Mucosa of rectum (tissue), 2 donors: ENCODE measurements at regions not wholly inside any gene's neighbourhood (a gene's known extent, or its start where the extent isn't known, plus 50 kb on each side); places are given as distances from the start of the nearest gene placed in this dataset.
A peak's percentile ranks its signal among the peaks of the same experiment; 100 is the strongest.

Source experiments
- H3K27ac ChIP-seq, 2 donors: one replicate each; pipeline ENCODE4 v1.7.0; 2013; ENCODE audit warnings: inconsistent platforms in 2 of 2, low read depth in 2 of 2, low read length in 2 of 2
- H3K27me3 ChIP-seq, 2 donors: one replicate each; pipeline ENCODE4 v1.7.0; 2013; ENCODE audit warnings: low read length in 2 of 2; ENCODE audit not compliant: control insufficient read depth in 2 of 2, insufficient read depth in 2 of 2
- H3K36me3 ChIP-seq, 2 donors: one replicate each; pipeline ENCODE4 v1.7.0; 2013; ENCODE audit warnings: low read length in 2 of 2; ENCODE audit not compliant: control insufficient read depth in 2 of 2, insufficient read depth in 2 of 2
- H3K4me1 ChIP-seq, 2 donors: one replicate each; pipeline ENCODE4 v1.7.0; 2013; ENCODE audit warnings: low read length in 2 of 2, mild to moderate bottlenecking in 1 of 2; ENCODE audit not compliant: control insufficient read depth in 2 of 2, insufficient read depth in 2 of 2
- H3K4me3 ChIP-seq, 2 donors: one replicate each; pipeline ENCODE4 v1.7.0; 2013; ENCODE audit warnings: low read length in 2 of 2
- H3K9ac ChIP-seq, 2 donors: one replicate each; pipeline ENCODE4 v1.7.0; 2013; ENCODE audit warnings: low read length in 2 of 2, low read depth in 1 of 2, mild to moderate bottlenecking in 1 of 2
- H3K9me3 ChIP-seq, 2 donors: one replicate each; pipeline ENCODE4 v1.7.0; 2013; ENCODE audit warnings: low read length in 2 of 2; ENCODE audit not compliant: control insufficient read depth in 2 of 2
- donor health status: healthy.
- donor health status: Normal muscosa, but diverticular disease.

DNA sequence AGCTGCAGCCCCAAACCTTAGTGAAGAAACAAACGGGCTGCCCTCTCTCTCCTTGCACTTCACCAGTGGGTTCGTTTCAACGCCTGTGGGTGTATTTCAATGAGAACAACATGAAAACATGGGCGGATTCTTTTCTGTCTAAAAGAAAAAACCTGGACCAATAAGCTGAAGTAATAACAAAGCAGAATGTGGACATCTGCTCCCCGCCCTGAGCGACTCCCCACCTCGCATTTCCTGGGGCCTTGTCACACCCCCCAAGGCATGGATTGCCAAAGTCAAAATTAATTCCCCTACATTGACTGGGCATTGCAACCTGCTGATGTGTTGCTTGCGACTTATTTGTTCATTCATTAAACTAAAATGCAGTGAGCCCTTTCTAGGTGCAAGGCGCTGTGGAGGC lies 142.9 kb downstream of the BCOR start:
- H3K36me3 ChIP-seq, result no peaks in the 10 kb centered on the region
- H3K9ac ChIP-seq, result no peak overlapping the region
- H3K4me1 ChIP-seq, result peaks cover 5 to 21% of the 10 kb centered on the region in 2 donors
- peaks cover 0 to 4% of the 10 kb centered on the region in 2 donors for H3K27me3 ChIP-seq
- H3K4me3 ChIP-seq, result no peak overlapping the region
- no peaks in the 10 kb centered on the region for H3K9me3 ChIP-seq
- peak overlapping the region; percentile 24 to 62 for H3K27ac ChIP-seq

DNA sequence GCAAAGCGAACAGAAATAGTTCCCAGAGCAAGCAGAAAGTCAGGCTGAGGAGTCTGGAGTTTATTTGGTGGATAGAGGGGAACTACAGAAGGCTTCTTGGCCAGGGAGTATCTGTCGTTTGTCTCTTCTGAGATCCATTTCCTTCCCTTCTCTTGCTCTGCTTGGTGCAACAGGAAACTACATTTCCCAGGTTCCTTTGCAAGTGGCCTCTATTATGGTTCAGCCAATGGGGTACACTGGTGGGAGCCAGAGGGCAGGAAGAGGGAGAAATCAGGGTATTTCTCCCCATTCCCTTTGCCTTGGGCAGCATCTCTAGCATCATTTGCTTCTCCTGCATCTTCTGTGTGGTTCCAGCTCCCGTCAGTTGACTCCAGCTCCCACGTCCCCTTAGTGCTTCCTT lies 142.1 kb downstream of the BCOR start:
- Histone ChIP-seq H3K36me3 (no peaks in the 10 kb centered on the region), H3K4me3 (no peak overlapping the region), H3K9me3 (no peaks in the 10 kb centered on the region), H3K27me3 (peaks cover 0 to 4% of the 10 kb centered on the region in 2 donors), H3K27ac (no peak overlapping the region), H3K4me1 (peaks cover 5 to 21% of the 10 kb centered on the region in 2 donors), H3K9ac (no peak overlapping the region)

DNA sequence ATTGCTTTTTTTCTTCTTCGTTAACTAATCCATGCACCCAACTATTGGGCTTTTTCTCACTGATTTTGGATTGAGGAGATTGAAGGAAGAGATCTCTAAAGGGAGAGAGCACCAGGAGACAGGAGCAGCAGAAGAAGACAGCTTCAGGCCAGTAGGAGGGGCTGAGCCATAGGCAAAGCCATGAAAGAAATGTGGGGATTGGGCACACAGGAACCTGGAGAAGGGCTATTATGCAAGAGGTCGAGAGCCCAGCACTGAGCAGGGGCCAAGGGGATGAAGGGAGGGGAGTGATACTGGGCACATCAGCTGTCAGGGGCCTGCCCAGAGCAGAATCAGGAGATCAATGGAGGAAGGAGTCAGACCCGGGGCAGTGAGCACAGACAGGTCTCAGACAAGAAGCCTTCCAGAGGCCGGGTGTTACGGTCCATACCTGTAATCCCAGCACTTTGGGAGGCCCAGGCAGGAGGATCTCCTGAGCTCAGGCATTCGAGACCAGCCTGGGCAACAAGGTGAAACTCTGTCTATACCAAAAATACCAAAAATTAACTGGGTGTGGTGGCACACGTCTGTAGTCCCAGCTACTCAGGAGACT lies 140.9 kb downstream of the BCOR start:
- no peaks in the 10 kb centered on the region for H3K9me3 ChIP-seq
- H3K9ac ChIP-seq, result no peak overlapping the region
- H3K27me3 ChIP-seq, result peaks cover 0 to 4% of the 10 kb centered on the region in 2 donors
- H3K27ac ChIP-seq, result no peak overlapping the region
- H3K36me3 ChIP-seq, result no peaks in the 10 kb centered on the region
- peaks cover 5 to 21% of the 10 kb centered on the region in 2 donors for H3K4me1 ChIP-seq
- H3K4me3 ChIP-seq, result no peak overlapping the region

DNA sequence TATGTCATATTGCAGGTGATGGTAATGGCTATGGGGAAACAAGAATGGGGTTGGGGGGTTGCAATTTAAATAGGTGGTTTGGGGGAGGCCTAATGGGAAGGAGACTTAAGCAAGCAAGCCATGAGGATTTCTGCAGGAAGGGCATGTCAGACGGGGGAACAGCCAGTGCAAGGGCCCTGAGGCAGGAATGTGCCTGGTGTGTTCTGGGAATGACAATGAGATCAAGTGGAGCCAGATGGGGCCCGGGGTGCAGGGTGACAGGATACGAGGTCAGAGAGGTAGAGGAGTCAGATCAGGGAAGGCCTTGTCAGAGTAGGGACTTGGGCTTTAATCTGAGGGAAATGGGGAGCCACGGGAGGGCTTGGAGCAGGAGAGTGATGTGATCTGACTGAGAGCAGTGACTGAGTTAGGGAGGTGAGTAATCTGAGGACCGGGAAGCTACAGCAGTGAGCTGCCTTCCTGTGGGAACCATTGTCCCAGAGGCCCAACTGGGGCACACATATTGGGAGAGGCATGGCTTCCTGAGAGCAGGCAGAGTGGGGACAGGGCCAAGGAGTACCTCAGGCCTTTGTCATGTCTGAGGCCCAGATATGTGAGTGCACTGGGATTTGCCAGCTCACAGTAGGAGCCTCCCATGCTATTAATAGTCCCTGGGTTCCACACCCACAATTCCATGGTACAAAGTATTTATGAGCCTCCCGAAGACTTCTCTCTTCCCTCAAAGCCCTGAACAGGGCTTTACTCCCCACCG lies 139.8 kb downstream of the BCOR start:
- peaks cover 0 to 2% of the 10 kb centered on the region in 2 donors for H3K27me3 ChIP-seq
- H3K9ac ChIP-seq, result no peak overlapping the region
- H3K9me3 ChIP-seq, result no peaks in the 10 kb centered on the region
- H3K4me1 ChIP-seq, result peaks cover 5 to 21% of the 10 kb centered on the region in 2 donors
- no peaks in the 10 kb centered on the region for H3K36me3 ChIP-seq
- no peak overlapping the region for H3K4me3 ChIP-seq
- H3K27ac ChIP-seq, result no peak overlapping the region

GRCh38 chrX:39958850-39959249 lies 138.9 kb downstream of the BCOR start:
- H3K9ac ChIP-seq, result no peak overlapping the region

GRCh38 chrX:39960219-39960618 lies 137.5 kb downstream of the BCOR start:
- no peak overlapping the region for H3K4me3 ChIP-seq
- H3K9me3 ChIP-seq, result peaks cover 0 to 2% of the 10 kb centered on the region in 2 donors
- H3K27ac ChIP-seq, result no peak overlapping the region
- peaks cover 0 to 2% of the 10 kb centered on the region in 2 donors for H3K27me3 ChIP-seq
- no peak overlapping the region for H3K9ac ChIP-seq
- peaks cover under 1 to 6% of the 10 kb centered on the region in 2 donors for H3K4me1 ChIP-seq
- no peaks in the 10 kb centered on the region for H3K36me3 ChIP-seq

More at GRCh38 chrX:39958850-39959249, 138.9 kb downstream of the BCOR start:
- no peaks in the 10 kb centered on the region for H3K9me3 ChIP-seq
- peaks cover 0 to 2% of the 10 kb centered on the region in 2 donors for H3K27me3 ChIP-seq
- H3K4me1 ChIP-seq, result peaks cover 5 to 19% of the 10 kb centered on the region in 2 donors
- no peak overlapping the region for H3K4me3 ChIP-seq
- no peak overlapping the region for H3K27ac ChIP-seq
- H3K36me3 ChIP-seq, result no peaks in the 10 kb centered on the region

- Histone ChIP-seq H3K27ac (no peak overlapping the region), H3K36me3 (no peaks in the 10 kb centered on the region), H3K4me3 (no peak overlapping the region), H3K9me3 (peaks cover 0 to 2% of the 10 kb centered on the region in 2 donors), H3K9ac (no peak overlapping the region), H3K27me3 (peaks cover 0 to 2% of the 10 kb centered on the region in 2 donors), H3K4me1 (peaks cover 0 to 4% of the 10 kb centered on the region in 2 donors)
Measured at GRCh38 chrX:39961441-39961840, 136.3 kb downstream of the BCOR start.

DNA sequence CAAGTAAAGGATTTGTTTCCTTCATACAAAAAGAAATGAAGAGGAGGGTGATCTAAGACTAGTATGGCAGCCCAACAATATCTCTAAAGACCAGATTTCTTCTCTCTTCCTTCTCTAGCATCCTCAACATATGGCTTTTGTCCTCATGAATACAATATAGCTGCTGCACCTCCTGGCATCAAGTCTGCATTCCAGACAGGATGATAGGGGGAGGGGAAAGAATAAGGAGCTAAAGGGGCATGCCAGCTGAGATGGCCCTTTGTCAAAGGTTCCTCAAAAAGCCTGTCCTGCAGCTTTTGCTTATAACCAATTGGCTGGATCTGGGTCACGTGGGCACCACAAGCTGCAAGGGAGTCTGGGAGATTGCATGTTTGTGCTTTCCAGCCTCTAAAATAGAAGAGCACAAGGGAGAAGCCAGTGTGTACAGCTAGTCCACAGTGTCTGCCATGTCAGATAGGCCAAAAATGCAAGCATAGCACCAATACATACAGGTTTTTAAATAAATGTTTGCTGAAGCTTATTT lies 132.6 kb downstream of the BCOR start:
- H3K9me3 ChIP-seq, result peaks cover 0 to 2% of the 10 kb centered on the region in 2 donors
- H3K27ac ChIP-seq, result no peak overlapping the region
- H3K9ac ChIP-seq, result no peak overlapping the region
- peaks cover 0 to 3% of the 10 kb centered on the region in 2 donors for H3K27me3 ChIP-seq
- H3K4me3 ChIP-seq, result no peak overlapping the region
- H3K4me1 ChIP-seq, result peaks cover 0 to 3% of the 10 kb centered on the region in 2 donors
- no peaks in the 10 kb centered on the region for H3K36me3 ChIP-seq

GRCh38 chrX:39966176-39966575 lies 131.6 kb downstream of the BCOR start:
- Histone ChIP-seq H3K27me3 (peaks cover 0 to 3% of the 10 kb centered on the region in 2 donors), H3K9ac (no peak overlapping the region), H3K27ac (no peak overlapping the region), H3K36me3 (no peaks in the 10 kb centered on the region), H3K4me3 (no peak overlapping the region), H3K4me1 (peaks cover 0 to 3% of the 10 kb centered on the region in 2 donors), H3K9me3 (peaks cover 0 to 2% of the 10 kb centered on the region in 2 donors)

- H3K9me3 ChIP-seq, result peaks cover 0 to 2% of the 10 kb centered on the region in 2 donors
- H3K9ac ChIP-seq, result no peak overlapping the region
- H3K36me3 ChIP-seq, result no peaks in the 10 kb centered on the region
- H3K27me3 ChIP-seq, result peaks cover 0 to 3% of the 10 kb centered on the region in 2 donors
- H3K27ac ChIP-seq, result no peak overlapping the region
- no peak overlapping the region for H3K4me3 ChIP-seq
- H3K4me1 ChIP-seq, result peaks cover 0 to 3% of the 10 kb centered on the region in 2 donors
Measured at GRCh38 chrX:39967348-39967747, 130.4 kb downstream of the BCOR start.
